ENCODE measurements at regions not wholly inside any gene's neighbourhood (a gene's known extent, or its start where the extent isn't known, plus 50 kb on each side); places are given as distances from the start of the nearest gene placed in this dataset.

DNA sequence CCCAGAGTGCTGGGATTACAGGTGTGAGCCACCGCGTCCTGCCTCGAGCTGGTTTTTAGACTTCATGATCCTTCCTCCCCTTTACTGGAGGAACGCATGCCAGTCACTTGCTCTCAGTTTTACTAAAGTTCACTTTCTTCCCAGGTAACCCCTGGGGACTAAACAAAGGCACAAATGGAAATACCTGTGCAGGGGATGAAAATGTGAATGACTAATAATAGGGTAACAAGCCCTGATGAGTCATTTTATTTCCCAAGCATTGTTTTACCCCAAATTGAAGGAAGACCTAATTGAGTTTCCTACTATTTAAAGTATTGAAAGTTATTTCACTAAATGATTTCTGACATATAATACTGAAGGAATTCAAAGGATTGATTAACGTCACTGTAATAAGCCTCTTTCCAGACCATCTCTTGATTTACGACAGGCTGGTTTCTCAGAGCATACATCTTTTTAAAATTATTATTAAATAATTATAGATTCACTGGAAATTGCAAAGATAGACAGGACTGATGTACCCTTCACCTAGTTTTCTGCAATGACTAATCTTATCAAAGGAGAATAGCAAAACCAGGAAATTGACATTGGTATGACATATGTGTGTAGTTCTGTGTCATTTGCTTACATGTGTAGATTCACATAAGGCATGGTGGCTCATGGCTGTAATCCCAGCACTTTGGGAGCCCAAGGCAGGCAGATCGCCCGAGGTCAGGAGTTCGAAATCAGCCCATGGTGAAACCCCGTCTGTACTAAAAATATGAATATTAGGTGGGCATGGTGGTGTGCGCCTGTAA, 53.2 kb upstream of the SOD1 start:
- DNase-seq (ENCODE audit: low spot score): no peak
- H3K27ac ChIP-seq (ENCODE audit: low read depth in 1 of 2, low read length in 2 of 2): no peak overlapping the region
- no peak overlapping the region for H3K4me3 ChIP-seq (ENCODE audit: low read depth in 1 of 3, low read length in 3 of 3)
- H3K36me3 ChIP-seq (ENCODE audit: control insufficient read depth in 4 of 4, insufficient read depth in 3 of 4, low read depth in 1 of 4, low read length in 3 of 4): no peaks in the 10 kb centered on the region
- no peak overlapping the region for H3K9ac ChIP-seq (ENCODE audit: low read depth in 1 of 2, low read length in 2 of 2)
- H3K4me1 ChIP-seq (ENCODE audit: control insufficient read depth in 4 of 4, insufficient read depth in 4 of 4, low read length in 3 of 4): no peaks in the 10 kb centered on the region
- TF ChIP-seq, protein P1, sequence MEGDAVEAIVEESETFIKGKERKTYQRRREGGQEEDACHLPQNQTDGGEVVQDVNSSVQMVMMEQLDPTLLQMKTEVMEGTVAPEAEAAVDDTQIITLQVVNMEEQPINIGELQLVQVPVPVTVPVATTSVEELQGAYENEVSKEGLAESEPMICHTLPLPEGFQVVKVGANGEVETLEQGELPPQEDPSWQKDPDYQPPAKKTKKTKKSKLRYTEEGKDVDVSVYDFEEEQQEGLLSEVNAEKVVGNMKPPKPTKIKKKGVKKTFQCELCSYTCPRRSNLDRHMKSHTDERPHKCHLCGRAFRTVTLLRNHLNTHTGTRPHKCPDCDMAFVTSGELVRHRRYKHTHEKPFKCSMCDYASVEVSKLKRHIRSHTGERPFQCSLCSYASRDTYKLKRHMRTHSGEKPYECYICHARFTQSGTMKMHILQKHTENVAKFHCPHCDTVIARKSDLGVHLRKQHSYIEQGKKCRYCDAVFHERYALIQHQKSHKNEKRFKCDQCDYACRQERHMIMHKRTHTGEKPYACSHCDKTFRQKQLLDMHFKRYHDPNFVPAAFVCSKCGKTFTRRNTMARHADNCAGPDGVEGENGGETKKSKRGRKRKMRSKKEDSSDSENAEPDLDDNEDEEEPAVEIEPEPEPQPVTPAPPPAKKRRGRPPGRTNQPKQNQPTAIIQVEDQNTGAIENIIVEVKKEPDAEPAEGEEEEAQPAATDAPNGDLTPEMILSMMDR (IDR thresholded peaks at IDR 0.05; ENCODE audit: low read depth, low read length, missing input control): no peak
- TF ChIP-seq TAF1 (conservative IDR thresholded peaks at IDR 0.05) (no peak), SP1 (IDR thresholded peaks at IDR 0.05) (no peak)
- TF ChIP-seq, protein P2, sequence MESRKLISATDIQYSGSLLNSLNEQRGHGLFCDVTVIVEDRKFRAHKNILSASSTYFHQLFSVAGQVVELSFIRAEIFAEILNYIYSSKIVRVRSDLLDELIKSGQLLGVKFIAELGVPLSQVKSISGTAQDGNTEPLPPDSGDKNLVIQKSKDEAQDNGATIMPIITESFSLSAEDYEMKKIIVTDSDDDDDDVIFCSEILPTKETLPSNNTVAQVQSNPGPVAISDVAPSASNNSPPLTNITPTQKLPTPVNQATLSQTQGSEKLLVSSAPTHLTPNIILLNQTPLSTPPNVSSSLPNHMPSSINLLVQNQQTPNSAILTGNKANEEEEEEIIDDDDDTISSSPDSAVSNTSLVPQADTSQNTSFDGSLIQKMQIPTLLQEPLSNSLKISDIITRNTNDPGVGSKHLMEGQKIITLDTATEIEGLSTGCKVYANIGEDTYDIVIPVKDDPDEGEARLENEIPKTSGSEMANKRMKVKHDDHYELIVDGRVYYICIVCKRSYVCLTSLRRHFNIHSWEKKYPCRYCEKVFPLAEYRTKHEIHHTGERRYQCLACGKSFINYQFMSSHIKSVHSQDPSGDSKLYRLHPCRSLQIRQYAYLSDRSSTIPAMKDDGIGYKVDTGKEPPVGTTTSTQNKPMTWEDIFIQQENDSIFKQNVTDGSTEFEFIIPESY (IDR thresholded peaks at IDR 0.05): no peak
- no peaks in the 10 kb centered on the region for H3K9me3 ChIP-seq (ENCODE audit: control insufficient read depth in 4 of 4, low read length in 3 of 4)
- 90% methylated on average over 11 of the region's 11 CpGs for WGBS
- no peaks in the 10 kb centered on the region for H3K27me3 ChIP-seq (ENCODE audit: control insufficient read depth in 4 of 4, insufficient read depth in 4 of 4, low read length in 3 of 4)

DNA sequence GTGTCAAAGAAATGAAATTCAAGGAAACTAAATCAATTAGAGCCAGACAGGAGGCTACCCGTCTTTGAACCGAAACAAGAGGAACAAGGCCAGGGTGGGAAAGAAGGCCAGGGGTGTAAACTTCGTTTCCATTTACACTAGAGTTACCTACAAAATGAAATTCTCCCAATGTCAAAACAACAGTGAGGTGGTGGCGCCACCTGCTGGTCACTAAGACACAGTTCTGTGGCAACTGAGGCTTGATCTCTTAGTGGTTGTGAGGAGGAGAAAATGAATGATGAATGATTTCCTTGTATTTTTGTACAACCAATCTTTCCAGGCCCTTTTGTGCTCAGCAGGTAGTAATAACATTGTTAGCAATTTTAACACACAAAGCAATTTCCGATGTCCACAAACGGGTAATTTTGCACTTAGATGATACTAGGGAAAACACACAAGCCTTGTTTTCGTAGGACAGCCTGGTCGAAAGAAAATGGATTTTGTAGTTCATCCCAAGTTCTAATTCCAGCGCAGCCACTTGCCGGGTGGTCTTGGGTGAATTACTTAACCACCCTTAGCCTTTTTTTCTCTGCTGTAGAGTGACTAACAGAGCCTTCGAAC, 54.8 kb upstream of the SOD1 start:
- TF ChIP-seq, protein P3, sequence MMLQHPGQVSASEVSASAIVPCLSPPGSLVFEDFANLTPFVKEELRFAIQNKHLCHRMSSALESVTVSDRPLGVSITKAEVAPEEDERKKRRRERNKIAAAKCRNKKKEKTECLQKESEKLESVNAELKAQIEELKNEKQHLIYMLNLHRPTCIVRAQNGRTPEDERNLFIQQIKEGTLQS (IDR thresholded peaks at IDR 0.05): no peak
- TF ChIP-seq FOXA2 (IDR thresholded peaks at IDR 0.05): no peak
- TF ChIP-seq RAD21 (IDR thresholded peaks at IDR 0.05): peak; percentile 93 to 95
- TF ChIP-seq EGR1 (IDR thresholded peaks at IDR 0.05; ENCODE audit: low read depth in 2 of 2): no peak
- TF ChIP-seq, protein P2 (IDR thresholded peaks at IDR 0.05): no peak
- TF ChIP-seq FOXA1 (IDR thresholded peaks at IDR 0.05): no peak
- TF ChIP-seq GABPA (IDR thresholded peaks at IDR 0.05 in 1 of 2, conservative IDR thresholded peaks at IDR 0.05 in 1 of 2): no peak
- TF ChIP-seq, protein P4, sequence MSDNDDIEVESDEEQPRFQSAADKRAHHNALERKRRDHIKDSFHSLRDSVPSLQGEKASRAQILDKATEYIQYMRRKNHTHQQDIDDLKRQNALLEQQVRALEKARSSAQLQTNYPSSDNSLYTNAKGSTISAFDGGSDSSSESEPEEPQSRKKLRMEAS (IDR thresholded peaks at IDR 0.05): no peak
- TF ChIP-seq TAF1 (conservative IDR thresholded peaks at IDR 0.05): no peak
- TF ChIP-seq, protein P1 (IDR thresholded peaks at IDR 0.05; ENCODE audit: low read depth, low read length, missing input control): peak; percentile 94
- TF ChIP-seq JUND (IDR thresholded peaks at IDR 0.05): no peak
- TF ChIP-seq YY1 (IDR thresholded peaks at IDR 0.05): no peak
- TF ChIP-seq, protein P5, sequence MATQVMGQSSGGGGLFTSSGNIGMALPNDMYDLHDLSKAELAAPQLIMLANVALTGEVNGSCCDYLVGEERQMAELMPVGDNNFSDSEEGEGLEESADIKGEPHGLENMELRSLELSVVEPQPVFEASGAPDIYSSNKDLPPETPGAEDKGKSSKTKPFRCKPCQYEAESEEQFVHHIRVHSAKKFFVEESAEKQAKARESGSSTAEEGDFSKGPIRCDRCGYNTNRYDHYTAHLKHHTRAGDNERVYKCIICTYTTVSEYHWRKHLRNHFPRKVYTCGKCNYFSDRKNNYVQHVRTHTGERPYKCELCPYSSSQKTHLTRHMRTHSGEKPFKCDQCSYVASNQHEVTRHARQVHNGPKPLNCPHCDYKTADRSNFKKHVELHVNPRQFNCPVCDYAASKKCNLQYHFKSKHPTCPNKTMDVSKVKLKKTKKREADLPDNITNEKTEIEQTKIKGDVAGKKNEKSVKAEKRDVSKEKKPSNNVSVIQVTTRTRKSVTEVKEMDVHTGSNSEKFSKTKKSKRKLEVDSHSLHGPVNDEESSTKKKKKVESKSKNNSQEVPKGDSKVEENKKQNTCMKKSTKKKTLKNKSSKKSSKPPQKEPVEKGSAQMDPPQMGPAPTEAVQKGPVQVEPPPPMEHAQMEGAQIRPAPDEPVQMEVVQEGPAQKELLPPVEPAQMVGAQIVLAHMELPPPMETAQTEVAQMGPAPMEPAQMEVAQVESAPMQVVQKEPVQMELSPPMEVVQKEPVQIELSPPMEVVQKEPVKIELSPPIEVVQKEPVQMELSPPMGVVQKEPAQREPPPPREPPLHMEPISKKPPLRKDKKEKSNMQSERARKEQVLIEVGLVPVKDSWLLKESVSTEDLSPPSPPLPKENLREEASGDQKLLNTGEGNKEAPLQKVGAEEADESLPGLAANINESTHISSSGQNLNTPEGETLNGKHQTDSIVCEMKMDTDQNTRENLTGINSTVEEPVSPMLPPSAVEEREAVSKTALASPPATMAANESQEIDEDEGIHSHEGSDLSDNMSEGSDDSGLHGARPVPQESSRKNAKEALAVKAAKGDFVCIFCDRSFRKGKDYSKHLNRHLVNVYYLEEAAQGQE (IDR thresholded peaks at IDR 0.05): no peak
- TF ChIP-seq NR2F2 (IDR thresholded peaks at IDR 0.05): no peak
- no peak for TF ChIP-seq SP1 (IDR thresholded peaks at IDR 0.05)
- TF ChIP-seq HNF4G (IDR thresholded peaks at IDR 0.05): no peak
- DNase-seq (ENCODE audit: low spot score): peak; percentile 73
- H3K9ac ChIP-seq (ENCODE audit: low read depth in 1 of 2, low read length in 2 of 2): no peak overlapping the region
- H3K27me3 ChIP-seq (ENCODE audit: control insufficient read depth in 4 of 4, insufficient read depth in 4 of 4, low read length in 3 of 4): no peaks in the 10 kb centered on the region
- no peaks in the 10 kb centered on the region for H3K4me1 ChIP-seq (ENCODE audit: control insufficient read depth in 4 of 4, insufficient read depth in 4 of 4, low read length in 3 of 4)
- WGBS: 38% methylated on average over 11 of the region's 11 CpGs
- H3K36me3 ChIP-seq (ENCODE audit: control insufficient read depth in 4 of 4, insufficient read depth in 3 of 4, low read depth in 1 of 4, low read length in 3 of 4): no peaks in the 10 kb centered on the region
- no peak overlapping the region for H3K4me3 ChIP-seq (ENCODE audit: low read depth in 1 of 3, low read length in 3 of 3)
- H3K9me3 ChIP-seq (ENCODE audit: control insufficient read depth in 4 of 4, low read length in 3 of 4): no peaks in the 10 kb centered on the region
- H3K27ac ChIP-seq (ENCODE audit: low read depth in 1 of 2, low read length in 2 of 2): no peak overlapping the region

Data from liver (tissue), 8 donors.